ENCODE measurements at regions not wholly inside any gene's neighbourhood (a gene's known extent, or its start where the extent isn't known, plus 50 kb on each side); places are given as distances from the start of the nearest gene placed in this dataset.
"Not testable (repeated sequence)": the region's sequence is repeated elsewhere in the genome, so short reads cannot be mapped to it uniquely, and the experiment has no call there.

GRCh38 chr7:51878865-51879264, 562.3 kb upstream of the COBL start:
- DNase-seq: no peak

DNA sequence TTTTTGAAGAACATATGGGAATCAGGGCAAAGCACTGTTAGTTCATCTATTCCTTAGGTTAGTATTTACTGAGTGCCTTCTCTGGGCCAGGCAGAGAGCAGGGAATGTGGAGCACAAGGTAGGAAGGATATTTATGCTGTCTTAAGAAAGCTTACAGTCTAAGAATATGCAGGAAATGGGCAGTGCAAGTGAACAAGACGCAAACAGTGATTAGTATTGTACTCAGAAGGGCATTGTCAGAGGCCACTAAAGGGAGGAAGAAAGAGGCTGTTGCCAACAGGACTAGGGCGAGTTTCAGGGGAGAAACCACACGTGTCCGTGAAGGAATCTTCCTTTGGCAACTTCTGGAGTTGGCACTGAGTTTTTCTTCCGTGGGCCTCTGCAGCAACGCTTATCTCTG, 552.8 kb upstream of the COBL start:
- DNase-seq: no peak

DNA sequence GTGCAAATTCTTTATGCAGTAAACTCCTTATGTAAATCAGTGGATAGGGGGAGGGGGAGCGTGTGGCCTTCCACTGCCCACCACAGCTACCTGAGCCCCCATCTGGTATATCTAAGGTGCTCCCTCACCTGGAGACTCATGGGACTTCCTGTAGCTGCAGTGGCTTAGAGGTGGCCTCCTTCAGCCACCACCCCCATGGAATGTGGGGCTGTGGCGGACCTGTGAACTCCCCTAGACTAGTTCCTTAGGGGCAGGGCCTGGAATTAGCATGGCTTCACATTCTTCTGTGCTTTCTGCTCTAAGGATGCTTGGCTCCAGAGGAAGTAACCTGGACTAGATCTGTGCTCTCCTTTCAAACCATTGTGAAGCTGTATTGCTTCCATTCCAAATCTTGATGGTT, 550.5 kb upstream of the COBL start:
- no peak for DNase-seq

DNA sequence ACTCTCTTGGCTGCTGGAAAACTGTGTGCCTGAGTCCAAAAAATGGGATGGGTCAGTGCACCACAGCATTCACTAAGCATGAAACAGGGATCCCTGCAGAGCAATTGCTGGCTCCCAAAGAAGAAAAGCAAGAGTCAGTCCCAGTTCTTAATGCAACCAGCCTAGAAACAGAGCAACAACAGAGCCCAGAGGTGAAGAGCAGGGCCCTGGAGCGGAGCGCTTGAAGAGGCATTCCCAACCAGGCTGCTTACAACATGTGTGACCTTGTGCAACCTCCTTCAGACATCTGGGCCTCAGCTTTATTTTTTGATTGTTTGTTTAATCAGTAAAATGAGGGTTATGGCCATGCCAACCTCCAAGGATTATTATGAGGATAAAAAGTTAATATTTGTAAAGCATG, 543.7 kb upstream of the COBL start:
- no peak for DNase-seq

- no peak for DNase-seq
Observed at GRCh38 chr7:51850126-51850525, 533.5 kb upstream of the COBL start.

DNA sequence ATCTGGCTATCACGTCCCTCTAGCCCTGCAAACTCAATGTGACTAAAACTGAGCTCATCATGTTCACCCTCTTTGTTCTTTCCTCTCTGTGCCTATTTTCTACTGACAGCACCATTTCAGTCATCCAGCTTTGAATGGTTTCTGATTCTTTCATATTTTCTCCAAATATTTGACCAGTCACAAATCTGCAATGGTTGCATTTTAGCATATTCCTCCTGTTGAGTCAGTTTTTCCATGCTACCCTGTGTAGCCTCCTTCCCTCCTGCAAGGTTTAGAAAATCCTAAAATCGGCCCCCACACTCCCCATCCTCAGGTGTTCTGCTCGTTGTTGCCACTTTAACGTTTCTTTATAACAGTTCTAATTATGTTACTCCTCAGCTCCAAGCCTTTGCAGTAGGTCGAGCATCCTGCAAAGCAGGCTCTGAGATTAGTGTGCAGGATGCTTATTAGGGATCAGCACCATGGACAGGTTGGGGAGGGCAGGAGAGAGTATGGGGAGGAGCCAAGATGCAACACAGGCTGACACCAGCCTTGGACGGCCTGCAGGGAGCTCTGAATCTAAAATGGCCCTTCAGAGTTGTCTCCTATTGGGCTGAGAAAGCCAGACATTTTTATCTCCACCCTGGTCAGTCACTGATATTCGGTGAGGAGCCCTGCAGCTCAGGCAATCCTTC, 531.0 kb upstream of the COBL start:
- DNase-seq: no peak

DNA sequence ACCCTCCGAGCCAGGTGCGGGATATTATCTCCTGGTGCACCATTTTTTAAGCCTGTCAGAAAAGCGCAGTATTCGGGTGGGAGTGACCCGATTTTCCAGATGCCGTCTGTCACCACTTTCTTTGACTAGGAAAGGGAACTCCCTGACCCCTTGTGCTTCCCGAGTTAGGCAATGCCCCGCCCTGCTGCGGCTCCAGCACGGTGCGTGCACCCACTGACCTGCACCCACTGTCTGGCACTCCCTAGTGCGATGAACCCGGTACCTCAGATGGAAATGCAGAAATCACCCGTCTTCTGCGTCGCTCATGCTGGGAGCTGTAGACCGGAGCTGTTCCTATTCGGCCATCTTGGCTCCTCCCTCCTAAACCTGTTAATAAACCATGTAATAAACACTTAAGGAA, 522.5 kb upstream of the COBL start:
- DNase-seq: not testable (repeated sequence)

DNA sequence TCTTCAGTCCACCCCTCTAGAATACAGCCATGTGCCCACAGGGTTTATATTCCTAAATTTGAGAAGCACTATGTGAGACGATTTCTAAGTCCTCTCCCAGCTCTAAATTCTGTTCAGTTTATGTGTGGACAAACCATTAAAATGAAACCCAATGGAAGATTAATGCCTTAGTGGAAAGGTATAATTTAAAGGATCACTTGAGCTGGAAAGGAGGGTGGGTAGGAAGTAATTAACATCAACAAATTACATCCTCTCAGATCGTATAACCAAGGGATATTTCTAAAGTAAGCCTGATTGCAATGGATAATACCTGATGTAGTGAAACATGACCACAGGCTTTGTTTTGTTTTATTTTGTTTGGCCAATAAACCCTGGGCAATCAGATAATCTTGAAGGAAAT, 511.0 kb upstream of the COBL start:
- no peak for DNase-seq

DNA sequence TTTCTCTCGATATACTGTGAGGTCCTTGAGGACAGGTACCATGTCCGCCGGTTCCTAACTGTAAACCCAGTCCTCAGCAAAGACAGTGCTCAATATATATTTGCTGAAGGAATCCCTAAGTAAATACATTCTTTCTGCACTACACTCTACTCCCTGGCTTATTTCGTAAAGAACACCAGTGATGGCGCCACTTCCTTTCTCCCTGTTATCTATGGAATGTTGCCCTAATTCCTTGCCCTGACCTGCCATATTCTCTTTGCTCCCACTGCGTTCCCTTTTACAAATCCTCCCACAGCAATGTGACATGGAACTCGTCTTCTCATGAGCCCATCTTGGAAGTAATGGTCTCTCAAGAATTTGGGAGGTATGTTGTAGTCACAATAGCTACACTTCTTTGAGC, 507.4 kb upstream of the COBL start:
- DNase-seq: no peak

GRCh38 chr7:51823437-51823836, 506.8 kb upstream of the COBL start:
- no peak for DNase-seq

- DNase-seq: no peak
Observed at GRCh38 chr7:51817694-51818225, 501.2 kb upstream of the COBL start.

GRCh38 chr7:51805783-51806431, 489.3 kb upstream of the COBL start:
- DNase-seq: not testable (repeated sequence)

DNA sequence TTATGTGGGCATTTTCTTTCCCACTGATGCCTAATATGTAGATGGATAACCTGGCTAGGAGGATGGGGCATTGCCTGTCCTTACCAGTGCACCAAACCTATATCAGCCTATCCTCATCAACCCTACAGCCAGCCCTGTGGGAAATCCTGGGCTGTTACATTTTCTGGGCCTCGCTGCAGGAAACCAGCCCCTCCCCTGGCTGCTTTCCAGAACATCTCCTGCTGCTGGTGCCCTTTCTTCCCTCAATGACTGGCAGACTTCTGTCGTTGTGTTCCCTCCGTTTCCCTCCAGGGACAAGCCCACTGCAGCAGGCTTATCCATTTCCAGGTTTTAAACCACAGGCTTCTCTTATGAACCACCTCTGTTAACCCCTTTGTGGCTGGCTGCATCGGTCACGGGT, 486.1 kb upstream of the COBL start:
- no peak for DNase-seq

DNA sequence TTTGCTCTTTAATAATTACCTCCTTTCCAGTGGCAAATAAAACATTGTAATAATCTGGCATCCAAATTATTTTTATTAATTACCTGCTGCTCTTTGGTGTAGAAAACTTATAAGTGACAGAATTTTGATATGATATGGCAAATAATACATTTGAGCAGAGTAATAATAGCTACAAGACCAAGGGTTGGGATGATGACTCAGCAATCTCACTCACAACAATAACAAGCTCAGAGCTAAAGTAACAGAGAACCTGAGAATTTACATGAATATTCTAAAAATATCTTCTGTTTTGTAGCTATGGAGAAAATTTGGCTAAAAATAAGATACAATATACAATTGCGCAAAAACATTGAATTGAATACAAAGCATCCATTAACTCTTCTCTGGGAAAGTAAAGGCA, 480.8 kb upstream of the COBL start:
- no peak for DNase-seq

DNA sequence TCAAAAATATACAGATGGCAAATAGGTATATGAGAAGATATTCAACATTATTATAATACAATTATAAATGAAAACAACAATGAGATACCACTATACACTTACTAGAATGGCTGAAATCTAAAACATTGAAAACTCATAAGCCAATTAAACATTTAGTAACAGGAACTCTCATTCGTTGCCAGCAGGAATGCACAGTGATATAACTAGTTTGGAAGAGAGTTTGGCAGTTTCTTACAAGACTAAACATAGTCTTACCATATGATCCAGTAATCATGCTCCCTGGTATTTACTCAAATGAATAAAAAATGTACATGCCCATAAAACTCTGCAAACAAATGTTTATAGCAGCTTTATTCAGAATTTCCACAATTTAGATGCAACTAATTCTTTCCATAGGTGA, 476.2 kb upstream of the COBL start:
- no peak for DNase-seq

DNA sequence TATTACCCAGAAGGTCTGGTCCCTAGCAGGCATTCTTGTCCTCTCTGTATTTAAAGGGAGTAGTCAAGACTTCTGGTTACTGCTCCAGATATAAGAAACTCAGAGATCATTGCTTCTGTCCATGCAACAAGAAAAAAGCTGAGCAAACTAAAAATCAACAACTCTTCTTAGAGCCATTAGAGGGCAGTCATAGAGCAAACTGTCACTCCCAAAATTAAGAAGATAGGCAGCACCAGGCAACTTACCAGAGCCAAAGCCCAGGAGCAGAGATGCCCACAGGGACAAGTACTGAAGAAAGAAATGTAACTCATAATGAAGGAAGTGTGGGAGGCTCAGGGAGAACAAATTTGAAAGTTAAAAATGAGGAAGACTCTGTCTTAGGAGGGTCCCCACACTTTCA, 472.9 kb upstream of the COBL start:
- DNase-seq: no peak

DNA sequence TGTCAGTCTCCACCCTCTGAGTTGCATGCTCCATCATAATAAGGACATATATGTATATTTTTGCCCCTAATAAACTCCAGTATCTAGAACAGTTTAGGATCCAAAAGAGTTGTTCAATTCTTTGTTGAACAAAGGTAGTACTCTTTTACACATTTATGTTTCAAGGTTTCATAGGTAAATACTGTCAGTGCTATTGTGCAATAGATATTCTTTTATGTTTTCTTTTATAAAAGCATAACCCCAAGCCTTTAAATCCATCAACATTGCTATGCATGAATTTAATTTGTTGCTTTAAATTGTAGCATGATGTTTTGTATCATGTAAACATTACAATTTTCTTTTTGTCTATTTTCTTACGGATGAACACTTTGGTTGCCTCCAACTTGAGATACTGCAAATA, 469.7 kb upstream of the COBL start:
- no peak for DNase-seq

DNA sequence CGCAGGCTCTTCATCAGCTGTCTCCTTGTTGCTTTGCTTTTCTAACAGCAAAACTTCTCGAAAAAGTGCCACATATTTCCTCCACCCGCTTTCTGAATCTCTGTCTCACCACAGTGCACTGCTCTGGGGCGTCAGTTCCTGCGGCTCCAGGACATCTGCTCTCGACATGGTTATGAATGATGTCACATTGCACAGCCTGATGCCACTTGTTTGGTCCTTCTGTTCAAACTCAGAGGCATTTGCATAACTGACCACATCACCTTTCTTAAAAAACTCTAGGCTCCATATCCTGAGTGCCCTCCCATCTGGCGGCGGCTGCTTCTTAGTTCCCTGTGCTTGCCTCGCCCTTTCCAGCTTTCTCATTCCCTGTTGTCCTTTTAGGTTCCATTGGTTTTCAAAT, 469.3 kb upstream of the COBL start:
- no peak for DNase-seq

GRCh38 chr7:51785171-51785570, 468.6 kb upstream of the COBL start:
- no peak for DNase-seq

DNA sequence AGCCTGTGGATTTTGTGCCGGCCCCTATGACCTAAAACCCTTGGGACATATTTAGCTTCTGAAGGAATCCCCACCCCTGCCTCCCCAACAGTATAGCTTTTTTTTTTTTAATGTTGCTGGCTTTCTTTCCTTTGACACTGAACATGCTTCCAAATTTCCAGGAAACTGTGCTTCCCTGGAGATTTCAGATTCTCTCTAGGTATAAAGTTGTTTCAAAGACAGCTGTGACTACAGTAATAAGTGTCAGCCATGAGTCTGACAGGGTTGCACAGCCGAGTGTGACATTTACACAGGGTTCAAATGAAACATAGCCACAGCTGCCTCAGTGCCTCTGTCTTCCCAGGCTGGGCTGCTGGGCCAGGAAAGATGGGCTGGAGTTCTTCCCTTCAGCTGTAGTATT, 466.6 kb upstream of the COBL start:
- no peak for DNase-seq

DNA sequence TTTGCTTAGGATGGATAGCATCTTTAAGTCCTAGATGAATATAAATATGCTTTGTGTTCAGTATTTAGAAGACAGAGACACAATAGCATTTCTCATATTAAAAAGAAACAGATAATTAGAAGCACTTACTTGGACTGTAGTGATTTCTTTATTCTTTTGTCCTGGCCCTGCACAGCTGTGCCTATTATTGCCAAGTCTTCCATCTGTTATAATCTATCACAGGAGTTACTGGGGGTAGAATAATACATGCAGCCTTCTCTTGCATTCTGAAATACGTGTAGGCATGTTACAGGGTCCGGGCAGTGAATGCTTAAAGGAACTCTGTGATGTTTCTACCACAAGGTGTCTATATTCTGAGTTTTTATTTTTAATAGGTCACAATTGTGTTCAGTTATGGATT, 461.5 kb upstream of the COBL start:
- DNase-seq: no peak

GRCh38 chr7:51774178-51774577, 457.6 kb upstream of the COBL start:
- DNase-seq: no peak

GRCh38 chr7:51772190-51772589, 455.6 kb upstream of the COBL start:
- no peak for DNase-seq

- DNase-seq: no peak
Observed at GRCh38 chr7:51764976-51765375, 448.4 kb upstream of the COBL start.

GRCh38 chr7:51759985-51760384, 443.4 kb upstream of the COBL start:
- no peak for DNase-seq
